ENCODE measurements at regions not wholly inside any gene's neighbourhood (a gene's known extent, or its start where the extent isn't known, plus 50 kb on each side); places are given as distances from the start of the nearest gene placed in this dataset.
"Not testable (repeated sequence)": the region's sequence is repeated elsewhere in the genome, so short reads cannot be mapped to it uniquely, and the experiment has no call there.

DNA sequence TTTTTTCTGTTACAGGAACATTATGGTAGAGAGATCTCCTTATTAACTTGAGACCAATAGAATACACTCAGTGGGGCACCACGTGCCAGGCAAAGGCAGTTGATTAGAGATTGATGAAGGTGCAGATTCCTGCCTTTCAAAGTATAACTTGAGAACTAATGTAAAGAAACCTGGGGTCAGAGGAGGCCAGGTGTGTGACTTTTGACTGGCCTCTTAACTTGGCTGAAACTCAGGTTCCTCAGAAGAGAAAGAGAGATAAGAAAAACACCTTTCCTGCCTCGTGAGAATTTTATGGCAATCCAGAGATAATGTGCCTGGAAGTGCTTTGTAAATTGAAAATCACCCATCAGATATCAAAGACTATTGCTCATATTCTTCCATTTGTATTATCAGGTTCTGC is 110.7 kb upstream of the GZMB start:
- DNase-seq (ENCODE audit: low read depth in 2 of 2) = no peak

DNA sequence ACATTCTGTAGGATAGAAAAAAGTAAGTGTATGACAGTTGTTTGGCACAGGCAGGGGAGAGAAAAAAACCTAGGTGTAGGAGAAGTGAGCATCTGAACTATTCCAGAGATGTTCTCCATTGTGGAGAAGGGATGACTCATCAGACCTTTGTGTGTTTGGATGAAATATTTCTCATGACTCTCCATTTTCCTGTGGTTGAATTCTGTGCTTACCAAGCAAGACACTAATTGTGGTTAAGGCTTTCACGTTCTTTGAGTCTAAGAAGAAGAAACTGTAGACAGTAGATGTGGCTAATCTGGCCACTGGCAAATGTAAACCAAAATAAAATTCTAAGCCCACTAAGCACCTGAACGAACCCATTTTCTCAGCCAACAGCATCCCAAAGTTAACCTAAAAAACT is 107.9 kb upstream of the GZMB start:
- no peak for DNase-seq (ENCODE audit: low read depth in 2 of 2)

DNA sequence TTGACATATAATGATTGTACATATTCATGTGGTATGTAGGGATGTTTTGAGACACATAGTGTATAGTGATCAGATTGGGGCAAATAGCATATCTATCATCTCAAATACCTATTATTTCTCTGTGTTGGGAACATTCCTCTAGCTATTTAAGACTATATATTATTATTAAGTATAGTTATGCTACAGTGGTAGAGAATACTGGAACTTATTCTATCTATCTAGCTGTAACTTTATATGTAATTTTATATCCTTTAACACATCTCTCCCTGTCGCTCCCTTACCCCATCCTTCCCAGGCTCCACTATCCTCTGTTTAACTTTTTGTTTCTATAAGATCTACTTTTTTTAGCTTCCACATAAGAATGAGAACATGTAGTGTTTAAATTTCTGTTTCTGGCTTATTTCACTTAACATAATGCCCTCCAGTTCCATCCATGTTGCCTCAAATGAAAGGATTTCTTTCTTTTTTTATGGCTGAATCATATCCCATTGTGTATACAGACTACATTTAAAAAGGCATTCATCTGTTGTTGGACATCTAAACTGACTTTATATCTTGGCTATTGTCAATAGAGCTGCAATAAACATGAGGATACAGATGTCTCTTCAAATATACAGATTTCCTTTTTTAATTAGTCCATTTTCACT is 102.1 kb upstream of the GZMB start:
- no peak for DNase-seq (ENCODE audit: low read depth in 2 of 2)

DNA sequence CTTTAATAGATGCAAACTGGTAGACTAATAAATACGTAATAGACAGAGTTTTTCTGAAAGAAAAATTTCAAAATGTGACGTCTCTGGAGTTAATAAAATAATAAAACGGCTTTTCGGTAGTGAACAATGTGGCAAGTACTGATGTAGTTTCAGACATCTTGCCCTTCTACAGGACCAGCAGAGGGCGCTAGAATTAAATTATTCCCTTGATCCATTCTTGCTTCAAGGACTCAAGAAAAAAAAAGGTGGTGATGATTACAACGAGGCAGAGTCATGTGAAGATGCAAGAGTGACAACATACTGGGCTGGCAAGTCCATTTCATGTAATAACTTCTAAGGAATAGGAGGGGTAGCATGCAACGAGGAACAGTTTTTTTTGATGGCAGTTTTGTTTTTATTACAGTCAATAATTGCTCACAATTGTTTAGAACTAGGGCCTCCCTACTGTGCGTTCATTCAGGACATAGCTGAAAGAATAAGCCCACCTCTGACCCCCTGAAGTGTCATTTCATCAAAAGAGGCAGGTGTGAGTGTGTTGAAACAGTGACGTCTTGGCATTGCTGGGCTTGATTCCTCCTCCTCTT is 101.0 kb upstream of the GZMB start:
- no peak for DNase-seq (ENCODE audit: low read depth in 2 of 2)

DNA sequence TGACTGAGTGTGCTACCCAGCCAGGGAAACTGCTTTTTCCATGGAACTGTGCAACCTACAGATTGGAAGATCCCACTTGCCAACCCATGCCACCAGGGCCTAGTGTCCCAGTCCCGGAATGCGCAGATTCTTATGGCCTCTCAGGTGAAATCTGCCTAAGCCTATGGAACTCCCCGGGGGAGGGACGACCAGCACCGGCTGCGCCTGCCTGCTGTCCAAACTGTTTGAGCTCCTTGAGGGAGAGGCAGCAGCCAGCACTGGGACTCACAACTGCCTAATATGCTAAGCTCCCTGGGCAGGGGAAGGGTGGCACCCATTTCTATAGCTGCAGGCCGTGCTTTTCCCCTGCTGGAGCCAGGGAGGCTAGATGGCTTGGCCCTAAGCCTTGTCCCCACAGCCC is 92.5 kb upstream of the GZMB start:
- no peak for DNase-seq (ENCODE audit: low read depth in 2 of 2)

DNA sequence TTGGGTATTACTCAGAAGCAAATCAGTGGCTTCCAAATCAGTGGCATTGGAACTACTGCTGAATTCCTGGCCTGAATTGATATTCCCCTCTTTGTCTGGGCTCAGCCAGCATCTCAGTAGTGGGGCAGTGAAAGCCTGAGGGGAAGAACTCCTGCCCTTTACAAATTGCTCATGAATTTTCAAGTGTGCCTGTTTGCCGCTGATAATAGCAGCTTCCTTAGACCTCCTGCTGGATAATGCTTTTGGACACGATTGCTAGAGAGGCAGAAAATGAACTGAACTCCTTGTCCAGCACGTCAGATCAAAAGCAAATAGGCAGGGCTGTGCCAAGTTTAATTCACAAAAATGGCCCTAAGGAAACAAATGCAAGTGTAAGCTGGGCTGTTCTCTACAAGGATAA is 91.3 kb upstream of the GZMB start:
- no peak for DNase-seq (ENCODE audit: low read depth in 2 of 2)

DNA sequence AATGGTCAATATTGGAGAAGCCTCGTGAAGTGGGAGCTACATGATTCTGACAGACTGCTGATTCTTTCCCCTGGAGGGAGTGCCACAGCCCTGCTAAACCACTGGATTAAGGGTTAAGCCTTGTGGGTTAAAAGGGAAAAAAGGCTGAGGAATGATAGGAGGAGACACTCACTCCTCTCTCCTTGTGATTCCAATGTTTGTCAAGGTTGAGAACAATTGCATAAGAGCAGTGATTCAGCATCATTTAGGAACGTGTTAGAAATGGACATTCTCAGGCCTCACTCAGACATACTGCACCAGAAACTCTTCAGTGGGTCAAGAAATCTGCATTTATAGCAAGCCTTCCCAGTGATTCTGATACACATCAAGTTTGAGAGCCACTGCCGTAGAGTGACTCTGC is 87.8 kb upstream of the GZMB start:
- no peak for DNase-seq (ENCODE audit: low read depth in 2 of 2)

DNA sequence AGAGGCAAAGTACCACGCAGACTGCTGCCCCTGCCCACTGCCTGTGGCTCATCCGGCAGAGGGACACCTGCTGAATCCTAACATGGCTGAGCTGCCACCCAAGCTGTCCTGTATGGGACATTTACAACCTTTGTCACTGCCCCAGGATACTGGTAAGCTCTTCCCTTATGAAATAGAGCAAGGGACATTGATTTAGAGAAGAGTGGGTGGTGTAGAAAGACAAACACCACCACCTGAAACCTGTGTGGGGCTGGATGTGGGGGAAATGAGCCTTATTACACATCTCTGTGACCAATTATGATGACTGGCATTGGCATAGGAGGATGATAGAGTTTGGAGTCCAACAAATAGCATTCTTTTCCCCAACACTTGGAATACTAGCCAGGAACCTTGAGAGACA is 81.2 kb upstream of the GZMB start:
- DNase-seq (ENCODE audit: low read depth in 2 of 2) = no peak

DNA sequence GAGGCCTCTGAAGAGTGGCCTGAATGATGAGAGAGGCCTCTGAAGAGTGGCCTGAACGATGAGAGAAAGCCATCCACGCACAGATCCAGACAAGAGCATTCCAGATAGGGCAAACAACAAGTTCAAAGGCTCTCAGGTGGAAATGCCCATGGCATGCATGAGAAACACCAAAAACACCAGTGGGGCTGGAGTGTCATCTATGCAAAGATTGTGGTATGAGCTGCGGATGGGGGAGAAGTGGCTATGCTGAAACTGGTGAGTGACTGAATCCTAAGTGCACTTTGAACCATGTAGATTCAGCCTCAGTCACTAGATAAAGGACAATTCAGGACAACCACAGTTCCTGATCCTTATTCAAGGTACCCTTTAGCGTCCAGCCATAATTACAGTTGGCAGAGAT is 79.4 kb upstream of the GZMB start:
- DNase-seq (ENCODE audit: low read depth in 2 of 2) = no peak

DNA sequence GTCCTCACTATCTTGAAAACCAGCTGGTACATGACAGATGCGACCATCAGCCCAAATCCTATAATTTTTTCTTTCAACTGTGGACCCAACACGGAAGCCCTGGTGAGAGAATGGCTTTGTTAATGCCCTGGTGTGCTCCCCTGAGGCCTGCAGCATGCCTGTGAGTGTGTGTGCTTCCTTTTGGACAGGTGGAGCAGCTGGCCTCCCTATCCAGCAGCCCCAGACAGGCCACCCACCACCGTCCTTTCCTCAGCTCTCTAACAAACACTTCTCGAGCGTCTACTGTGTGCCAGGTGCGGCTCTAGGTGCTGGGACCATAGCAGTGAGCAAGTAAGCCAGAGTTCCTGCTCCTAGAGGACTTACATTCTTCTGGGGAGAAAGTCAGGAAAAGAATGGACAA is 78.9 kb upstream of the GZMB start:
- no peak for DNase-seq (ENCODE audit: low read depth in 2 of 2)

DNA sequence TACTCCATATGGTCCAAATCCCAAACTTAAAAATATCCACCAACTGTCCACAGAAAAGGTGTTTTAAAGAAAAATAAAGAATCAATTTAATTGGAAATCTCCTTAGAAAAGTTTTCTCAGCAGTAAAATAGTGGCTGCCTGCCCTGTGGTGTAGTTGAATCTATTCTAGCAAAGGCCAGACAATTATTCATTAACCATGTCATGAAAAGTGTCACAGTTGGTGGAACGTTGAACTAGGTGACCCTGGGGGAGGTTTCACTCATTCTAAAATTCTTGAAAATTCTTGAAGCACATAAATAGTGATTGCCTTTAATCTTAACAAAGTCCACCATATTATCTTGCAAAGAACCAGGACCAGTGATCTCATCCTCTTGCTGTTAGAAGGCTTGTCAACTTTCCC is 78.4 kb upstream of the GZMB start:
- no peak for DNase-seq (ENCODE audit: low read depth in 2 of 2)

DNA sequence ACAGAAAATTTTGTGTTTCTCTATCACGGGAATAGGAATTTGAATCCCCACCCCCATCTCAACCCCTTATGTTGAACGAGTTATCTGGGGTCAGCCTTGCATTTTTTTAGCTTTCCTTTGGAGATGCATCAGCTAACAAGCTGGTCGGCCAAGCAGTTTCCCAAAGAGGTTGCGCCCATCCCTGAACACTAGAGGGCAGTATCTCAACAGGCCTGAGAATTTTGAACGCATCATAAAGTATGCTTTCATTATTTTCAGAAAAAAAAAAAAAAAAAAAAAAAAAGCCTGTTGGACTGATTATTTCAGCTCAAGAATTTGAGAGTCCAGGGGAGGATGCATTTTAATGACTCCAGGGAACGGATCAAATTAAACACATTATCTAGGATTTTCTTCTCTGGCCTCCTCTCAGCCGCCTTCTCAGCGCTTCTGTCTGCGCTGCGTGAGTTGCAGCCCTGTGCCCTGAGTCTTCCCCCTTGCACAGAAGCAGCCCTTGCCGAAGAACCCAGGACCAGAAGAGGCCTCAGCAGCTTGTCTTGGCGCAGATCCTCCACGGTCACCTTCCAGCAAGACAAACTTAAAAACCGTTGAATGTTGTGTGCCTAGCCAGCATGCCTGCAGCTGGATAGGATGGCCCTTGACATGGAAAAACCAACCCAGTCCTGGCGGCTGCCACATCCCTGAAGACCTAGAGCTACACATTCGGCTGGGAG is 76.6 kb upstream of the GZMB start:
- DNase-seq (ENCODE audit: low read depth in 2 of 2) = peak; percentile 27 to 38

DNA sequence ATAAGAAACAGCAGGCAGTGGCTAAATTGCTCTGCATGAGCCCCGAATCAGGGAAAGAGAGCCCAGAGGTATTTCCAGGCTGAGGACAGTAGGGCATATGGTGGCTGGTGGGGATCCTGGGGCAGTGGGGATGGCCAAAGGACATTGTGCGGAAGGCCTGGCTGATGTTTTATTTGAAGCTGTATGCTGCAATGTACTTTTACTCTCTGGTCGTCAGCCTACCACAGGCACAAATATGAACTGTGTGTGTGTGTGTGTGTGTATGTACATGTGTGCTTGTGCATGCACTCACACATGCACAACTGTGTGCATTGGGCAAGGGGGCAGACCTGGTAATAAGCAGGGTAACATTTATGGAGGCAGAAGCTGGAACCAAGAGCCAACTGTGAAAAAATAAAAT is 74.7 kb upstream of the GZMB start:
- DNase-seq (ENCODE audit: low read depth in 2 of 2) = no peak

DNA sequence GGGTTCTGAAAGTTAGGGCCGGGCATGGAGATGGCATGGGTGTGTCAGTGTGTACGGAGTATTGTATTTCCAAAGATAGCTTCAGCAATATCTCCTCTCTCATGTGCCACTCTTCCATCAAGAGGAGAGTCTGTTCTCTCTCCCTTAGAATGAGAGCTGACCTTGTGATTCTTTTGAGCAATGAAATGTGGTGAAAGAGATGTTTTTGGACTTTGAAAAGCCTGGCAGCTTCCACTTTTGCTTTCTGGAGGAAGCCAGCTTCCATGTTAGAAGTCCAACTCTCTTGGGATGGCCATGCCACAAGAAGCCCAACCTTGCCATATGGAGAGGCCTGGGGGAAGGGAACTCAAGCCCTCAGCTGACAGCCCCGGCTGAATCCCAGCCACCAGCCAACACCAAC is 72.4 kb upstream of the GZMB start:
- no peak for DNase-seq (ENCODE audit: low read depth in 2 of 2)

DNA sequence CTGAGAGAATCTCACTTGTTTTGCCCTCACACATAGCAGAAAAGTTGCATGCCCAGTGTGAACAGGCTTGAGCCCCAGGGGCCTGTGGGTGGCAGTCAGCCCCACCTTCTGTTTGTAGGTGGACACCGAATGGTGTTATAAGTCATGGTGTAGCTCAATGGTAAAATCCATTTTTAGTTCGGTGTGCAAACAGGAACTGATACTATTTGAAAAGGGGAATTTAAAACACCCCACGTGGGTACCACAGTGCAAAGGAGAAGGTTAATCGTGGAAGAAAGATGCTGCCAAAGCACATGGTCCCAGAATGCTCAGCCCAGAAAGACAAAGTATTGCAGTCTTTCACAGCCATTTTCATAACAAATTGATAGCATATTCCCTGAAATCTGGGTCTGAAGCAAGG is 71.8 kb upstream of the GZMB start:
- no peak for DNase-seq (ENCODE audit: low read depth in 2 of 2)

DNA sequence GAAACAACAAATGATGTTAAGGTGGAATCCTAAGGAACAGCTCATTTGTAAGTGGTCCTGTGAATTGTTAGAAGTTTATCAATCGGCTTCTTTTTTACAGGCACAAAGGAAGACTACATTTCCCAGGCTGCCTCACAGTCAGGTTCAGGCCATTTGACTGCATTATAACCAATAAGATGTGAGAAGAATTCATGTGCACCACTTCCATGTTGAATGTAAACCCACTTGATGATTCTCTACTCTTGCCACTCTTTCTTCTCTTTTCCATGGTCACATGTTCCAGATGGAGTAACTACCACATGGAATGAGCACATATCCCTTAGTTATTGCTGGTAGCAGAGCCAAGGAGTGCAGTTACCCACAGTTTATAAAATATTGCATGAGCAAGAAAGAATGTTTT is 67.1 kb upstream of the GZMB start:
- no peak for DNase-seq (ENCODE audit: low read depth in 2 of 2)

DNA sequence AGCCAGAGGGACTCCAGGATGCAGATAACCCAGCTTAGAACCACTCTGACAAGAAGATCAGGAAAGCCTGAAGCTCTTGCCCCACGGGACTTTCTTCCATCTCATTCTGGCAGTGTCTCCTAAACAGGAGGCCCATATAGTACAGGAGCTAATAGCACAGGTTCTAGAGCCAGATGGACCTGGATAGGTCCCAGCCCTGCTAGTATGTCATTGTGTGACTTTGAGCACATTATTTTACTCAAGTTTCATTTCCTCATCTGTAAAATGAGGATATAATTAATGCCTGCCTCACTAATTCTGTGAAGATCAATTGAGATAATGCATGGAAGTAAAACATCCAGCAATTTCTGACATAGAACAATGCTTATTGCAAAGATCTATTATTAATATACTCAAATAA is 66.5 kb upstream of the GZMB start:
- no peak for DNase-seq (ENCODE audit: low read depth in 2 of 2)

DNA sequence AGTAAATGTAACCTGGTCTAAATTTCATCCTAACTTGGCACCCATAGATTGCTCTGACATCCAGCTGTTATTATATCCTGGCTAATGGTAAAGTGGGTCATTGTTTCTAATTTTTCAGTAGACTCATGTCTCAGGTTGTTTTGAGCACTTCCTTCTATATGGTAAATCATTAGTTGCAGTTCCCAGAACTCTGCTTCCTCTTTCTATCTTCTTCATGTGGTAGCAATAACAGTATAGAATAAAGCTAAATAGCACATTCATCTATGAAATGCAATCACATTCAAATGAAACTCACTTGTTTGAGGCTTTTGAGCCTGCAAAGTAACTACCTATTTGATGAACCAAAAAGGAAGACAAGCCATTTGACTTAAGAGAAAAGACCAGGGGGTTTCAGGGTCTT is 65.1 kb upstream of the GZMB start:
- DNase-seq (ENCODE audit: low read depth in 2 of 2) = no peak

DNA sequence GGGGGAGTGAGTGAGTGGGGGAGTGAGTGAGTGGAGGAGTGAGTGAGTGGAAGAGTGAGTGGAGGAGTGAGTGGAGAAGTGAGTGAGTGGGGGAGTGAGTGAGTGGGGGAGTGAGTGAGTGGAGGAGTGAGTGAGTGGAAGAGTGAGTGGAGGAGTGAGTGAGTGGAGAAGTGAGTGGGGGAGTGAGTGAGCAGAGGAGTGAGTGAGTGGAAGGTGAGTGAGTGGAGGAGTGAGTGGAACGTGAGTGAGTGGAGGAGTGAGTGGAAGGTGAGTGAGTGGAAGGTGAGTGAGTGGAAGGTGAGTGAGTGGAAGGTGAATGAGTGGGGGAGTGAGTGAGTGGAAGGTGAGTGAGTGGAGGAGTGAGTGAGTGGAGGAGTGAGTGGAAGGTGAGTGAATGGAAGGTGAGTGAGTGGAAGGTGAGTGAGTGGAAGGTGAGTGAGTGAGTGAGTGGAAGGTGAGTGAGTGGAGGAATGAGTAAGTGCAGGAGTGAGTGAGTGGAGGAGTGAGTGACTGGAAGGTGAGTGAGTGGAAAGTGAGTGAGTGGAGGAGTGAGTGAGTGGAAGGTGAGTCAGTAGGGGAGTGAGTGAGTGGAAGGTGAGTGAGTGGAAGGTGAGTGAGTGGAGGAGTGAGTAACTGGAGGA is 62.4 kb upstream of the GZMB start:
- not testable (repeated sequence) for DNase-seq (ENCODE audit: low read depth in 2 of 2)

DNA sequence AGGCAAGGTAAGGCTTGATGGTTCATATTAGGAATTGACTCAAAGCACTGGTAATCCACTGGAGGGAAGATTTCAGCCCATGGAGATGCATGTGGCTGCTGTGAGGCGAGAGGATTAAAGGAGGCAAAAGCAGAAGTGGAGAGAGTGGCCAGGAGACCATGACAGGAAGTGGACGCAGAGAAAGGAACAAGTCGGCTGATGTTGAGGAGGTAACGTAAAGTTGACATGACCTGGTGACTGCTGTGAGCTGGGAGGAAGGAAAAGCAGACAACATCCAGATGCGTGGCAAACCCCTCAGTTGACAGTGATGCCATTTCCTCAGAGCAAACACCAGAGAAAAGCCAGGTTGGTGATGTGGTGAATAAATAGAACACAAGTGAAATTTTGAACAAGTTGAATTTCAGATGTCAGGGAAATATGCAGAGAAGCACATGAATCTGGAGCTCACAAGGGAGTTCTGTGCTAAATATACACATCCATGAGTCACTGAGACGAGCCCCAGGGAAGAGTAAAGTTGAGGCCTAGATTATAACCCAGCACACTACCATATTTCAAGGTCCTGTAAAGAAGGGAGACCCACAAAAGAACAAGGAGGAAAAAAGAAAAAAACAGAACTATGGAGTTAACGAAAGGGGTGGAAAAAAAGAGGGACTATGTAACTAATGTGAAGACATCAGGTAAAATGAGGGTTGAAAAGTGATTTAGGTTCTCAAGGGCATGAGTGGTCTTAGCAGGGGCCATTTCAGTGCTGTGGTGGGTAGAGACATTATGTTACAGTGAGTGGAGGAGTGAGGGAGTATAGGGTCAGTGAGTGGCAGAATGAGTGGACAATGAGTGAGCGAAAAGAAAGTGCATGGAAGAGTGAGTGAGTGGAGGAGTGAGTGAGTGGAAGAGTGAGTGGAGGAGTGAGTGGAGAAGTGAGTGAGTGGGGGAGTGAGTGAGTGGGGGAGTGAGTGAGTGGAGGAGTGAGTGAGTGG is 61.6 kb upstream of the GZMB start:
- DNase-seq (ENCODE audit: low read depth in 2 of 2) = no peak

DNA sequence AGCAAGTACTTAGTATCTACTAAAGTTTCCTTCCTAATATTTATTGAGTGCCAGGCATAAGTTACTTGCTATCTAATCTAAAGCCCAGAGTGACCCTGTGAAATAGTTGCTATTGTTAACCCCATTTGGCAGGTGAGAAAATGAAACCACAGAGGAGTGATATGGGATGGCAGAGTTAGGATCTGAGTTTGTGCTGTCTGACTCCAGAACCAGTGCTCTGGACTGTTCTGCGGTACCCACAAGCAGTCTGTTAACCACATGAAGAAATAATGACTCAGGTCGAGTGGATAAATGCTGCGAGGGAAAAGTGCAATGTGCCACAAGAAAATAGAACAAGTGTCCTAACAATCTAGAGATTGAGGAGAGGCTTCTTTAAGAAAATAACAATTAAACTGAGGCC is 60.7 kb upstream of the GZMB start:
- no peak for DNase-seq (ENCODE audit: low read depth in 2 of 2)

DNA sequence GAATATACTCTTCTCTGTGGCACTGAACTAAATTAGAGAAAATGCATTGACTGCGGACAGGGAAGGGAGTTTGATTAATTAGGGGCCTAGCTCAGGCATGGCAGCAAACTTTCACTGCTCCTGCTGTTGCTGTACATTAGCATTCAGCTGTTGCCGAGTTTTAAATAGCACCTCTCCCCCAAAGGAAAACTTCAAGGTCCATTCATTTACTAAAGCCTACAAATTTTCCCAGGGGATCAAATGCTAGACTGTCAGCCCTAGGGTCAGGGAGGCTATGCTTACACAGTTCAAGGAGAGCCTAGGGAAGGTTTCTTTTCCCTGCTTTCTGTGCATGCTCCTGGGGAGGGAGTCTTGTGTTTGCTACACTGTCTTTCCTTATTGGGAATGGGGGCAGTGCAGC is 60.0 kb upstream of the GZMB start:
- no peak for DNase-seq (ENCODE audit: low read depth in 2 of 2)
